CD4-positive, alpha-beta T cell (primary cell): ENCODE measurements at regions not wholly inside any gene's neighbourhood (a gene's known extent, or its start where the extent isn't known, plus 50 kb on each side); places are given as distances from the start of the nearest gene placed in this dataset.

Experiments used
- ATAC-seq: fragments of 200-7000 bp; cut with Tn5 transposase; one replicate; pipeline ENCODE4 v1.10.0; 2022; ENCODE audit warnings: mild to moderate bottlenecking; ENCODE audit not compliant: poor library complexity
- CTCF ChIA-PET: fragments of 350-600 bp; sonication (Branson Sonifier 250); formaldehyde crosslinking; loops from one replicate; lab custom pipeline; 2021; ENCODE audit warnings: antibody characterized with exemption, inconsistent platforms; lab: Charles Lee
- POLR2A ChIA-PET: fragments of 350-600 bp; sonication (Branson Sonifier 250); formaldehyde crosslinking; loops from one replicate; lab custom pipeline; 2021; ENCODE audit warnings: antibody characterized with exemption, inconsistent platforms; lab: Charles Lee
- DNase-seq, 14 experiments: peaks; one replicate each; pipeline ENCODE4 v3.0.0-alpha.2; 2013 to 2020; ENCODE audit warnings: mixed read lengths in 2 of 14
- H3K27ac ChIP-seq, 2 donors: one replicate each; pipeline versions ENCODE4 v1.5.1 to v1.7.0; 2013; ENCODE audit warnings: low read length in 2 of 2, low read depth in 1 of 2, mild to moderate bottlenecking in 1 of 2
- H3K27me3 ChIP-seq, 2 experiments: 1 replicate in 1 of 2; 2 replicates in 1 of 2; pipeline versions ENCODE4 v1.6.1 to v1.7.0; 2013; ENCODE audit warnings: low read length in 2 of 2, control low read depth in 1 of 2, mild to moderate bottlenecking in 1 of 2, moderate library complexity in 1 of 2; ENCODE audit not compliant: insufficient read depth in 2 of 2, control insufficient read depth in 1 of 2
- H3K36me3 ChIP-seq: one replicate; pipeline ENCODE4 v1.6.1; 2013; ENCODE audit warnings: low read length, control low read depth; ENCODE audit not compliant: insufficient read depth
- H3K4me1 ChIP-seq: one replicate; pipeline ENCODE4 v1.6.1; 2013; ENCODE audit warnings: low read length, control low read depth; ENCODE audit not compliant: insufficient read depth
- H3K4me3 ChIP-seq: one replicate; pipeline ENCODE4 v1.5.1; 2013; ENCODE audit warnings: mild to moderate bottlenecking, low read length, moderate library complexity
- H3K9me3 ChIP-seq, 2 experiments: 1 replicate in 1 of 2; 2 replicates in 1 of 2; pipeline versions ENCODE4 v1.6.1 to v1.7.0; 2013; ENCODE audit warnings: low read length in 2 of 2, mild to moderate bottlenecking in 2 of 2, control low read depth in 1 of 2, moderate library complexity in 1 of 2; ENCODE audit not compliant: control insufficient read depth in 1 of 2, insufficient read depth in 1 of 2
- H3K27ac Mint-ChIP-seq: one replicate; pipeline ENCODE4 v1.8.0; 2020; ENCODE audit warnings: mixed read lengths
- H3K27me3 Mint-ChIP-seq: one replicate; pipeline ENCODE4 v1.8.0; 2021; ENCODE audit warnings: mixed read lengths
- H3K36me3 Mint-ChIP-seq: one replicate; pipeline ENCODE4 v1.8.0; 2021; ENCODE audit warnings: low read depth, mixed read lengths
- H3K4me1 Mint-ChIP-seq: one replicate; pipeline ENCODE4 v1.8.0; 2021; ENCODE audit warnings: low read depth, mixed read lengths
- H3K4me3 Mint-ChIP-seq: one replicate; pipeline ENCODE4 v1.8.0; 2020; ENCODE audit warnings: mild to moderate bottlenecking, mixed read lengths
- H3K9me3 Mint-ChIP-seq: one replicate; pipeline ENCODE4 v1.8.0; 2020; ENCODE audit warnings: mixed read lengths
- CTCF ChIP-seq: fragments of 200-600 bp; IDR thresholded peaks from one replicate; pipeline ENCODE4 v1.8.0; 2022; ENCODE audit warnings: antibody characterized with exemption, mild to moderate bottlenecking
- intact Hi-C, 2 experiments: fragments of 100-400 bp; cut with DNase I in 1 of 2; cut with micrococcal nuclease in 1 of 2; formaldehyde crosslinking; loops; one replicate each; pipeline versions ENCODE4 v1.15.1 to v1.9.0; 2023 to 2025; cut with DNase I, micrococcal nuclease

DNA sequence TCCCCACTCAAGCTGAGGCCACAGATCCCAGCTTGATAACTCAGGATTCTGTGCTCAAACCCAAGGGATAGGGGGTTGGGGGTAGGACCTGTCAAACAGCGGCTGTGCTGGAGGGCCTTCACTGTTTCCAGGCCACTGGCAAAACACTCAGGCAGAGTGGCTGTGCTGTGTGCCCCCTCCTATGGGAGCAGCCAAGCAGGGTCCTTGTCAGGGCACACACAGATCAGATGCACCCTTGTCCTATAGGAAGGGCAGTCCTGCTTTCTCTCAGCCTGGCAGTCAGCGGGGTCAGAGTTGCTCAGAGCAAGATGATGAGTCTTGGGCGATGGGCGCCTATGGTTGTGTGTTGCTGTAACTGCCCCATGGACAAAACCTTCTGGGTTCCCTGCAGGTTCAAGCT is 554.8 kb downstream of the TBC1D32 start:
- Mint-ChIP-seq H3K9me3 (peaks cover 7% of the 10 kb centered on the region), H3K27me3 (no peaks in the 10 kb centered on the region), H3K4me3 (no peak overlapping the region), H3K27ac (no peak overlapping the region), H3K36me3 (no peaks in the 10 kb centered on the region), H3K4me1 (no peaks in the 10 kb centered on the region)
- no peak for ATAC-seq
- H3K9me3 ChIP-seq = peaks cover 0 to 7% of the 10 kb centered on the region in 2 experiments
- H3K36me3 ChIP-seq = no peaks in the 10 kb centered on the region
- CTCF ChIA-PET = no interaction called here
- H3K4me1 ChIP-seq = no peaks in the 10 kb centered on the region
- no peak for TF ChIP-seq CTCF
- POLR2A ChIA-PET = no interaction called here
- H3K4me3 ChIP-seq = no peak overlapping the region
- no peaks in the 10 kb centered on the region for H3K27me3 ChIP-seq
- no peak overlapping the region for H3K27ac ChIP-seq
- no peak for DNase-seq
- intact Hi-C loops = no loop called here

DNA sequence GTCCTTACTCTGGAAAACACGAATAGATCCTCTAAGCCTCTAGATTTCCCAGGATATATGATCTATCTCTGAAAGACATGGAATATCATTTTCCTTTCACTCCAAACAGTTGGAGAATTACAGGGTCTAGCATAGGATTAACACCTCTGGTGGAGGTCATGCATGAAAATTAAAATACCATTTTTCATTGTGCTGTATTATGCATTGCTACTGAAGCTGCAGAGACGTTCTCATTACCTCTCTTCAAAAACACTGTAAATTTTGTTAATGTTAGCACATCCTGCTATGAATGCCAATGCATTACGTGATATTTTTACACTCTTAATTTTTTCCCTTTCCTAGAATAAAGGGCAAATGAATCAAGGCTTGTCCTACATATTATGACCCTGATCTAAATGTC is 558.6 kb downstream of the TBC1D32 start:
- no peaks in the 10 kb centered on the region for H3K36me3 ChIP-seq
- H3K27me3 Mint-ChIP-seq = no peaks in the 10 kb centered on the region
- no peak overlapping the region for H3K27ac ChIP-seq
- H3K27ac Mint-ChIP-seq = no peak overlapping the region
- CTCF ChIA-PET = no interaction called here
- no peak for TF ChIP-seq CTCF
- no peak for DNase-seq
- no peak overlapping the region for H3K4me3 ChIP-seq
- no peaks in the 10 kb centered on the region for H3K36me3 Mint-ChIP-seq
- peaks cover 0 to 5% of the 10 kb centered on the region in 2 experiments for H3K9me3 ChIP-seq
- intact Hi-C loops = no loop called here
- H3K4me1 Mint-ChIP-seq = no peaks in the 10 kb centered on the region
- no peak overlapping the region for H3K4me3 Mint-ChIP-seq
- H3K27me3 ChIP-seq = no peaks in the 10 kb centered on the region
- POLR2A ChIA-PET = no interaction called here
- H3K4me1 ChIP-seq = no peaks in the 10 kb centered on the region
- ATAC-seq = no peak
- H3K9me3 Mint-ChIP-seq = peaks cover 7% of the 10 kb centered on the region

GRCh38 chr6:120774275-120774674 is 560.0 kb downstream of the TBC1D32 start:
- Histone ChIP-seq H3K9me3 (peaks cover 0 to under 1% of the 10 kb centered on the region in 2 experiments), H3K27ac (no peak overlapping the region), H3K36me3 (no peaks in the 10 kb centered on the region), H3K4me3 (no peak overlapping the region), H3K4me1 (no peaks in the 10 kb centered on the region), H3K27me3 (no peaks in the 10 kb centered on the region)
- Mint-ChIP-seq H3K27ac (no peak overlapping the region), H3K4me3 (no peak overlapping the region), H3K4me1 (no peaks in the 10 kb centered on the region), H3K9me3 (peaks cover 7% of the 10 kb centered on the region), H3K36me3 (no peaks in the 10 kb centered on the region), H3K27me3 (no peaks in the 10 kb centered on the region)
- TF ChIP-seq CTCF = no peak
- intact Hi-C loops = no loop called here
- ChIA-PET CTCF (no interaction called here), POLR2A (no interaction called here)
- DNase-seq (no peak), ATAC-seq (no peak)
